H9 (cell line): ENCODE measurements at regions not wholly inside any gene's neighbourhood (a gene's known extent, or its start where the extent isn't known, plus 50 kb on each side); places are given as distances from the start of the nearest gene placed in this dataset.

Source experiments
- DNase-seq: peaks from one replicate; pipeline ENCODE4 v3.0.0-alpha.2; 2017
- H2AFZ ChIP-seq: one replicate; pipeline ENCODE4 v1.6.1; 2013; ENCODE audit warnings: mild to moderate bottlenecking, low read length, control low read depth, moderate library complexity
- H2AK5ac ChIP-seq: 2 replicates; pipeline ENCODE4 v1.6.1; 2013; ENCODE audit warnings: low read length, control low read depth, mixed read lengths; ENCODE audit not compliant: insufficient read length
- H2BK120ac ChIP-seq: one replicate; pipeline ENCODE4 v1.6.1; 2013; ENCODE audit warnings: low read depth, mild to moderate bottlenecking, low read length, control low read depth, inconsistent platforms; ENCODE audit not compliant: poor library complexity, severe bottlenecking
- H2BK12ac ChIP-seq: 2 replicates; pipeline ENCODE4 v1.6.1; 2013; ENCODE audit warnings: low read length, control low read depth, mixed read lengths, low read depth; ENCODE audit not compliant: insufficient read length
- H2BK15ac ChIP-seq: 2 replicates; pipeline ENCODE4 v1.6.1; 2013; ENCODE audit warnings: low read depth, low read length, control low read depth
- H2BK20ac ChIP-seq: one replicate; pipeline ENCODE4 v1.6.1; 2013; ENCODE audit warnings: low read depth, mild to moderate bottlenecking, low read length, control low read depth, inconsistent platforms; ENCODE audit not compliant: poor library complexity, severe bottlenecking
- H2BK5ac ChIP-seq: 2 replicates; pipeline ENCODE4 v1.6.1; 2013; ENCODE audit warnings: low read length, control low read depth, mixed read lengths; ENCODE audit not compliant: insufficient read length
- H3K14ac ChIP-seq: 2 replicates; pipeline ENCODE4 v1.6.1; 2013; ENCODE audit warnings: low read length, control low read depth; ENCODE audit not compliant: insufficient read depth
- H3K18ac ChIP-seq: 2 replicates; pipeline ENCODE4 v1.6.1; 2013; ENCODE audit warnings: low read depth, mild to moderate bottlenecking, mixed read lengths, low read length, control low read depth; ENCODE audit not compliant: insufficient read length
- H3K23ac ChIP-seq: 2 replicates; pipeline ENCODE4 v1.6.1; 2013; ENCODE audit warnings: low read length, control low read depth, mixed read lengths, low read depth; ENCODE audit not compliant: insufficient read length
- H3K23me2 ChIP-seq: 2 replicates; pipeline ENCODE4 v1.6.1; 2013; ENCODE audit warnings: low read depth, mild to moderate bottlenecking, mixed read lengths, low read length, control low read depth; ENCODE audit not compliant: insufficient read length, poor library complexity, severe bottlenecking
- H3K27ac ChIP-seq: 2 replicates; pipeline ENCODE4 v1.5.1; 2013; ENCODE audit warnings: low read length, control low read depth, mixed read lengths, low read depth; ENCODE audit not compliant: insufficient read length
- H3K27me3 ChIP-seq: 2 replicates; pipeline ENCODE4 v1.6.1; 2013; ENCODE audit warnings: low read length, control low read depth, inconsistent platforms; ENCODE audit not compliant: insufficient read depth
- H3K4ac ChIP-seq: 2 replicates; pipeline ENCODE4 v1.6.1; 2013; ENCODE audit warnings: low read depth, mild to moderate bottlenecking, control low read depth, inconsistent platforms, low read length, moderate library complexity
- H3K4me1 ChIP-seq: 2 replicates; pipeline ENCODE4 v1.6.1; 2013; ENCODE audit warnings: low read length, control low read depth, inconsistent platforms; ENCODE audit not compliant: insufficient read depth
- H3K4me2 ChIP-seq: 2 replicates; pipeline ENCODE4 v1.6.1; 2013; ENCODE audit warnings: low read length, control low read depth, mixed read lengths; ENCODE audit not compliant: insufficient read length, insufficient read depth
- H3K56ac ChIP-seq: 2 replicates; pipeline ENCODE4 v1.6.1; 2013; ENCODE audit warnings: low read depth, mild to moderate bottlenecking, mixed read lengths, low read length, control low read depth; ENCODE audit not compliant: insufficient read length
- H3K79me1 ChIP-seq: 2 replicates; pipeline ENCODE4 v1.6.1; 2013; ENCODE audit warnings: low read depth, mild to moderate bottlenecking, moderate library complexity, low read length, control low read depth, inconsistent platforms; ENCODE audit not compliant: insufficient read depth, poor library complexity, severe bottlenecking
- H3K79me2 ChIP-seq: 2 replicates; pipeline ENCODE4 v1.6.1; 2013; ENCODE audit warnings: low read length, control low read depth, inconsistent platforms; ENCODE audit not compliant: insufficient read depth
- H3K9ac ChIP-seq: 2 replicates; pipeline ENCODE4 v1.6.1; 2013; ENCODE audit warnings: low read length, control low read depth, mixed read lengths; ENCODE audit not compliant: insufficient read length; ENCODE audit errors: extremely low read depth
- H3K9me3 ChIP-seq: one replicate; pipeline ENCODE4 v1.6.1; 2013; ENCODE audit warnings: low read depth, low read length, inconsistent platforms; ENCODE audit not compliant: control insufficient read depth
- H3T11ph ChIP-seq: one replicate; pipeline ENCODE4 v1.6.1; 2013; ENCODE audit warnings: mild to moderate bottlenecking, low read length, control low read depth, inconsistent platforms
- H4K20me1 ChIP-seq: one replicate; pipeline ENCODE4 v1.6.1; 2013; ENCODE audit not compliant: control insufficient read depth, insufficient read length, insufficient read depth
- H4K5ac ChIP-seq: 2 replicates; pipeline ENCODE4 v1.6.1; 2013; ENCODE audit warnings: low read depth, mild to moderate bottlenecking, mixed read lengths, low read length, control low read depth; ENCODE audit not compliant: insufficient read length
- H4K8ac ChIP-seq: replicated peaks from 2 replicates; pipeline ENCODE4 v1.6.1; 2013; ENCODE audit warnings: low read length, control low read depth, mixed read lengths, low read depth; ENCODE audit not compliant: insufficient read length
- H4K91ac ChIP-seq: 2 replicates; pipeline ENCODE4 v1.6.1; 2013; ENCODE audit warnings: low read depth, mild to moderate bottlenecking, moderate library complexity, mixed read lengths, low read length, control low read depth; ENCODE audit not compliant: insufficient read length
- H3K27ac Mint-ChIP-seq, 3 experiments: 2 replicates in 2 of 3; 3 replicates in 1 of 3; pipeline ENCODE4 v1.8.0; 2020 to 2021; ENCODE audit warnings: mixed read lengths in 3 of 3, mild to moderate bottlenecking in 1 of 3, moderate library complexity in 1 of 3
- H3K27me3 Mint-ChIP-seq: 2 replicates; pipeline ENCODE4 v1.8.0; 2021; ENCODE audit warnings: low read depth, mild to moderate bottlenecking, moderate library complexity, mixed read lengths
- H3K36me3 Mint-ChIP-seq, 3 experiments: 2 replicates in 2 of 3; 3 replicates in 1 of 3; pipeline ENCODE4 v1.8.0; 2020 to 2021; ENCODE audit warnings: low read depth in 3 of 3, mixed read lengths in 3 of 3; ENCODE audit not compliant: insufficient read depth in 1 of 3
- H3K4me1 Mint-ChIP-seq, 2 experiments: 2 replicates each; pipeline ENCODE4 v1.8.0; 2020; ENCODE audit warnings: mixed read lengths in 2 of 2
- H3K4me3 Mint-ChIP-seq, 2 experiments: 2 replicates in 1 of 2; 3 replicates in 1 of 2; pipeline ENCODE4 v1.8.0; 2020 to 2021; ENCODE audit warnings: mild to moderate bottlenecking in 2 of 2, mixed read lengths in 2 of 2, moderate library complexity in 1 of 2
- H3K9me3 Mint-ChIP-seq, 2 experiments: 2 replicates in 1 of 2; 3 replicates in 1 of 2; pipeline ENCODE4 v1.8.0; 2020; ENCODE audit warnings: mild to moderate bottlenecking in 2 of 2, mixed read lengths in 2 of 2, moderate library complexity in 1 of 2
- CTCF ChIP-seq: fragments of 200-600 bp; sonication (generic); conservative IDR thresholded peaks from 3 replicates; pipeline ENCODE4 v1.8.0; 2021; ENCODE audit warnings: antibody characterized with exemption, mild to moderate bottlenecking
- WGBS: extraction: QIAGEN DNeasy Blood & Tissue Kit; methylation state at CpG from one replicate; pipeline ENCODE4 v1.1.7; 2013; ENCODE audit warnings: missing lambda C conversion rate, low lambda C conversion rate, mixed read lengths; ENCODE audit not compliant: insufficient read length; ENCODE audit errors: extremely low coverage; 5-methylcytosine and 5-hydroxymethylcytosine counted together

- H3K79me2 ChIP-seq, result no peaks in the 10 kb centered on the region
- Mint-ChIP-seq H3K27me3 (no peaks in the 10 kb centered on the region), H3K27ac (no peak overlapping the region), H3K9me3 (no peaks in the 10 kb centered on the region), H3K4me3 (no peak overlapping the region), H3K4me1 (peaks cover 0 to 3% of the 10 kb centered on the region in 2 experiments; a peak in 1 of 4 replicates), H3K36me3 (no peaks in the 10 kb centered on the region)
- H4K20me1 ChIP-seq, result no peaks in the 10 kb centered on the region
- no peak overlapping the region for H3T11ph ChIP-seq
- H2AK5ac ChIP-seq, result no peak overlapping the region
- no peak for DNase-seq
- no peak overlapping the region for H2AFZ ChIP-seq
- H3K56ac ChIP-seq, result no peak overlapping the region
- H4K8ac ChIP-seq, result no peak overlapping the region
- H3K4me2 ChIP-seq, result no peak overlapping the region
- no peak overlapping the region for H4K5ac ChIP-seq
- no peak overlapping the region for H3K18ac ChIP-seq
- no peak overlapping the region for H3K9ac ChIP-seq
- WGBS, result no CpG with 5 or more reads among the region's 1 CpG
- H3K4me1 ChIP-seq, result no peaks in the 10 kb centered on the region
- H2BK20ac ChIP-seq, result no peak overlapping the region
- H3K23ac ChIP-seq, result no peak overlapping the region
- H2BK12ac ChIP-seq, result no peak overlapping the region
- no peak overlapping the region for H4K91ac ChIP-seq
- H3K4ac ChIP-seq, result no peak overlapping the region
- no peak overlapping the region for H3K14ac ChIP-seq
- H2BK15ac ChIP-seq, result no peak overlapping the region
- H3K9me3 ChIP-seq, result no peaks in the 10 kb centered on the region
- no peaks in the 10 kb centered on the region for H3K79me1 ChIP-seq
- H3K27me3 ChIP-seq, result no peaks in the 10 kb centered on the region
- H3K27ac ChIP-seq, result no peak overlapping the region
- H3K23me2 ChIP-seq, result no peaks in the 10 kb centered on the region
- H2BK120ac ChIP-seq, result no peak overlapping the region
- no peak overlapping the region for H2BK5ac ChIP-seq
- TF ChIP-seq CTCF, result no peak
Observed at GRCh38 chr7:13151978-13152377, 464.5 kb downstream of the ARL4A start.
